ENCODE measurements at regions not wholly inside any gene's neighbourhood (a gene's known extent, or its start where the extent isn't known, plus 50 kb on each side); places are given as distances from the start of the nearest gene placed in this dataset.
"Not testable (repeated sequence)": the region's sequence is repeated elsewhere in the genome, so short reads cannot be mapped to it uniquely, and the experiment has no call there.

DNA sequence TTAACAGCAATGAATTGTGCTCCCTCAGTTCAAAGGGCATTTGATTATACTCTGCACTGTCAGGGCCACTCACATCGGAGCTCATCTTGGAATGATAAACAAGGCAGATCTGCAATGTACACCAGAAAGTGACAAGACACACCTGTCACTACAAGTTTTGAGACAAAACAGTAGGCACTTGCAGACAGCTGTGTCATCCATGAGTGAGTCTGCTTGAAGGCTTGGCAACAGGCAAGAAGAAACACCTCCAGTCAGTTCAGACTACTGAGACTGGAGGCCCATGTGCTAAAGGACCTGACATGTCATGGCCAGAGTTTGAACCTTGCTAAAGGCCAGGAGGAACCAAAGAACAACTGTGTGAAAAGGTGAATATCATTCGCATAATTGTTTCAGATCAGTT is 354.5 kb downstream of the CEP170 start:
- DNase-seq, result not testable (repeated sequence)

DNA sequence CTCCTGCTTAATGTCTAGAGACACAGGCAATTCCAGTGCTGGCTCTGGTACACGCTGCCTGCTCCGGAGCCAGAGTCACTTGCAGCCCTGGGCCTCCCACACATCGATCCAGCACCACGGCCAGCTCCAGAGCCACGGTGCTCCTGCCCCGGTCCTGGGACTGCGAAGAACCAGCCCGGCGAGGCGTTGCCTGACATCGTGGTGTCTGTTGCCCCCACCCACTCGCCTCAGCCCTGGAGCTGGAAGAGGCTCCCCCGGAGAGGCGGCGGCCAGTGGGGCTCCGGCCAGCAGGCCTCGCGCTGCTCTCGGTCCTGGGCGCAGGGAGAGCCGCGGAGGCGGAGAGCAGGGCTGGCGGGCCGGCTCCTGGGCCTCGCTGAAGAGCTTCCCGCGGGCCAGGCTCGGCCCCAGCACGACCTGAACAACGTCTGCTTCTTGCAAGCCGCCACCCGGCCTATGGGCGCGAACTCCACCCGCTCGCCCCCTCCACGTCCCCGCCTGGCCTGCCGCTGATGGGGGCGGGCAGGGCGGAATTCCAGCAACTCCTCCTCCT is 364.8 kb downstream of the CEP170 start:
- DNase-seq, result peak; percentile 9

DNA sequence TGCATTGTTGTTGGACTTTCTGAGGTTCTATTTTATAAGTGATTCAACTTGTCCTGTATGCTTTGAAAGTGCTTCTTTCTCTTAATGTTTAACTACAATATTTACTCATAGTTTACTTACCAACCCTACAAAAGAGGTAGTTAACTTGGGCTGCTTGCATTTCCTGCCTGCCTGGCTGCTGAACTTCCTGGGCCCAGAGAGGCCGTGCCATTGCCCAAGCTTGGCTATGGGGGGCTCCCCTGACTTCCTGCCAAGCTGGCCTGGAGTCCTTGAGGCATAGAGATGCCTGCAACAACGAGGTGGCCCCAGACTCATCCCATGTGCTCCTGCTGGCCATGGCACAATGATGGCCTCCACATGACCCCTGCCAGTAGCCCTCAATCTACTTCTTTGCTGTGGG is 361.6 kb upstream of the PLD5 start:
- no peak for DNase-seq

DNA sequence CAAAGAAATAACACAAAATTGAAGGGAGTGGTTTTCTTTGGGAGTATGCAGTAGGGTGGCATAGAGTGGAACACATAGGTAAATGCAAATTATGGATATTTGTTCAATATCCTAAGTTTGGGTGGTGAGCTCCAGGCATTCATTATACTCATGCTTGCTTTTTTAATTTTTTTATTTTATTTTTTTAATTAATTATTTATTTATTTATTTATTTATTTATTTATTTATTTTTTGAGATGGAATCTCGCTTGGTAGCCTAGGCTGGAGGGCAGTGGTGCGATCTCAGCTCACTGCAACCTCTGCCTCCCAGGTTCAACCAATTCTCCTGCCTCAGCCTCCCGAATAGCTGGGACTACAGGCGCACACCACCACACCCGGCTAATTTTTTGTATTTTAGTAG is 355.5 kb upstream of the PLD5 start:
- not testable (repeated sequence) for DNase-seq

DNA sequence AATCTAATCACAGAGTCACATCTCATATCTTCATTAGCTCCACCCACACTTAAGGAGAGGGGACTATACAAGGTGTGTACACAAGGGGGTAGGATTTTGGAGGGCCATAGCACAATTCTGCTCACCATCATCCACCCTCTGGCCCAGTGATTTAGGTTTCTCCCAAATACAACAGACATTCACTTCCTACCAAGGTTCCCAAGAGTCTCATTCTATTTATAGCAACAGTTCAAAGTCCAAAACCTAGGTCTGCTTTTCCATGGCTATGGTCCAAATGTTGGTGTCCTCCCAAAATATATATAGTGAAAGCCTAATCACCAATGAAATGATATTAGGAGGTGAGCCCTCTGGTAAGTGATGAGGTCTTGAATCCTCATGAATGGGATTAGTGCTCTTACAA is 353.2 kb upstream of the PLD5 start:
- no peak for DNase-seq

DNA sequence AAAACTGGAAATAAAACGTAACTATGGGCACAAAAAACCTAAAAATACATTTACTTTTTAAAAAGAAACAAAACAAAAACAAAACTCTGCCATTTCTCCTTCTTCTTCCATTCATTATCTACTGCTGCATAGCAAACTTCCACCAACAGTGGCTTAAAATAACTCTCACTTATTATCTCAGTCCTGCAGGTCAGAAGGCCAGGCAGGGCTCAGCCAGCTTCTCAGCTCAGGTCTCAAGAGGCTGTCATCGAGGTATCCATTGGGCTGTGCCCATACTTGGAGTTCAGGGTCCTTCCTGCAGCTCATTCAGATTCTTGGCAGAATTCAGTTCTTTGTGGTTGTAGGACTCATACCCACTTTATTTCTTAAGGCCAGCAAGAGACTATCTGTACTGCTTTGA is 352.7 kb upstream of the PLD5 start:
- DNase-seq, result no peak

DNA sequence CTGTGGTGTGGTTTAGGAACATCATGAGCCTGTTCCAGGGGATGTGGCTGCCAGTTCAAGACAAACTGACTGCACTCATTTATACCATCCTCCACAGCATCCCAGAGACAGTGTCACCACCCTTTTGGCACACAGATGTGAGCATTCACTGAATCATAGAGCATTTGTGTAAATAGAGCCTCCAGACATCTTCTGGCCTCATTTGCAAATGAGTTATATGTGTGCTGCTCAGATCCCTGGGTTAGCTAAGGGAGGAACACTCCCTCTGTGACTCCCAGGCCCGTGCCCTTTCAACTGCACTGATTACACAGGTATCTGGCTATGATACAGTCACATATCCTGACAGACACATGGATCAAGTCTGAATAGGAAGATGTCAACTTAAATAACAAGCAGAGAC is 351.5 kb upstream of the PLD5 start:
- no peak for DNase-seq

DNA sequence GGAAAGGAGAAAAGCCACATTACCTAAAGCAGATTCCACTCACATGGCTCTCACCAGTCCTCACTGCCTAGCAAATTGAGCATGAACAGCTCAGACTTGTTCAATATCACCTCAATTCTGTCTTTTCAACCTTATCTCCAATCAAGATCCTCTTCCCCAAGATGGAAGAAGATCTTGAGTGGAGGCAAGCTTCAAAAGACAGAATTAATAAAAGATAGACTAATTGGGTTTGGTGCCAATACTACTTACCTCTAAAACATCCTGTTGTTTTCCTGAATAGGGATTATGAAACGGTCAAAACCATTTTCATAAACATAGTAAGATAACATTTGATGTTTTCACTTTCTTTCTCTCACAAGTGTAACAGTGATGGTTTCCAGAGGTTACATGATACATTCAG is 349.2 kb upstream of the PLD5 start:
- DNase-seq, result no peak

DNA sequence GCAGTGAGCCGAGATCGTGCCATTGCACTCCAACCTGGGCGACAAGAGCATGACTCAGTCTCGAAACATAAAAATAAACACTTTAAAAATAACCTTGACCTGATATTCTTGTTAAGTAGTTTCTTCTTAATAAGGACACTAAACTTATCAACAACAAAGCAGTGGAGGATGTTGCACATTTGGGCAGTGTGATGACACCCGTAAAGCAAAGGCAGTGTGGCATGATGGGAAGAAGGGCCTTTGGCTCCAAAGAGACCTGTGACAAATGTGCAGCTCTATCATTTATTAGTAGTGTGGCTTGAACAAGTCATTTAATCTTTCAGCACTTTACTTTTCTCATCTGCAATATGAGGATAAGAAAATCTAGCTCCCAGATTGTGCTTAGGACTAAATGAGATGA is 348.0 kb upstream of the PLD5 start:
- no peak for DNase-seq

DNA sequence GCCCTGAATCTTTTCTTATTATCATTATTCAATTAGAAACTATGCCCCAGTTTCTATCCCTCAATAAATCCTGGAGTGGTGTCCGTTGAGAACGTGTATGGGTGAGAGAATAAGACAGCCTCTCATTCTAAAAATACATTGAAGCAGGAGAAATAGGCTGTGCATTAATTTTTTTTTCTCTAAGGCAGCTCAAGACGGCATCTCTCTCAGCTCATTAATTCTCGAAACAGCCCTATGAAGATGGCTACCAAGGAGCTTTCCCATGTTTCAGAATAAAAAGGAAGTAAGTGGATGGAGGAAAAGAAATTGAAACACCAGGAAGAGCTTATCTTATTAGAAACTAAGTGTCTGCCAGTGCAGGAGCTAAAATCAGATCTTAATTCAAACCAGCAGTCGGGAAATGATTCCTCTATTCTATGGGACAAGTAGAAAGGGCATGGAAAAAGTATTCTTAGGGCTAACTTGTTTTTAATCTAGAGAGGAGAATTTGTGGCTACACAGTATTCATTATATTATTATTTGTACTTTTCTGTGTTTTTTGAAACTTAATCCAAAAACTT is 347.1 kb upstream of the PLD5 start:
- no peak for DNase-seq

DNA sequence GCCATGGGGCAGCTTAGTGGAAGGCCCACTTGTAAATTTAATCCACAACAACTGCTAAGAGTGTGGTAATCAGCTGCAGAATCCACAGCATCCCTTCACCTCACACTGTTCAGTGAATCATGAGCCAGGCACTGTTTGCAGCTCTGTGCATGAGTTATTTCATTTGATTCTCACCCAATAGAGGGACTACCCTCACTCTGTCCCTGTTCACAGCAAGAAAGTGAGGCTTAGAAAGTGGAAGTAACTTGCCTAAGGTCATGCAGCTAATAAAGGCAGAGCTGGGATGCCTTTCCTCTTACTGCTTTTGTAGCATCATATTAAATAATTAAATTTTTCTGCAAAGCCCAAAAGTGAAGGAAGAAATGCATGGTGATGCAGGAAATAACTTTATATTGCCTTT is 346.5 kb upstream of the PLD5 start:
- DNase-seq, result no peak

DNA sequence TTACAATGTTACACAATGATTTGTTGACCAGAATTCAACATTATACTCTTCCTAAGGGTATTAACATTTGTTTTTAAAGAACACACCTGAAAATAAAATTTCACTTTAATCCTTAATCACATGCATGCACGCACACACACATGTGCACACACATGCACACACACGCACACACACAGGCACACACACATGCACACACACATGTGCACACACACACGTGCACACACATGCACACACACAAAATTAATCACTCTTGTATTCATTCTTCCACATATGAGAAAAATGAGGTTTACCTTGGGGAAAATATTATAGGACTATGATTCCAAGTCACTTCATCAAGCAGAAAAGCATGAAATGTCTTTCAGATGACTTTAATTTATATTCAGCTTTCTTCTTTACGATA is 331.8 kb upstream of the PLD5 start:
- DNase-seq, result no peak

DNA sequence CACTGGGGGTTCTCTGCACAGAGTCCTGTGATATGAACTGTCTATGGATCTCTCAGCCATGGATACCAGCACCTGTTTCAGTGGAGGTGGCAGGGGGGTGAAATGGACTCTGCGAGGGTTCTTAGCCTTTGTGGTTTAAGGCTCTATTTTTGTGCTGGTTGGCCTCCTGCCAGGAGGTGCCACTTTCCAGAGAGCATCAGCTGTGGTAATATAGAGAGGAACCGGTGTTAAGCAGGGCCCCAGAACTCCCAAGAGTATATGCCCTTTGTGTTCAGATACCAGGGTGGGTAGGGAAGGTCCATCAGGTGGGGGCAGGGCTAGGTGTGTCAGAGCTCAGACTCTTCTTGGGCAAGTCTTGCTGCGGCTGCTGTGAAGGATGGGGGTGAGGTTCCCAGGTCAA is 330.0 kb upstream of the PLD5 start:
- peak; percentile 60 for DNase-seq

DNA sequence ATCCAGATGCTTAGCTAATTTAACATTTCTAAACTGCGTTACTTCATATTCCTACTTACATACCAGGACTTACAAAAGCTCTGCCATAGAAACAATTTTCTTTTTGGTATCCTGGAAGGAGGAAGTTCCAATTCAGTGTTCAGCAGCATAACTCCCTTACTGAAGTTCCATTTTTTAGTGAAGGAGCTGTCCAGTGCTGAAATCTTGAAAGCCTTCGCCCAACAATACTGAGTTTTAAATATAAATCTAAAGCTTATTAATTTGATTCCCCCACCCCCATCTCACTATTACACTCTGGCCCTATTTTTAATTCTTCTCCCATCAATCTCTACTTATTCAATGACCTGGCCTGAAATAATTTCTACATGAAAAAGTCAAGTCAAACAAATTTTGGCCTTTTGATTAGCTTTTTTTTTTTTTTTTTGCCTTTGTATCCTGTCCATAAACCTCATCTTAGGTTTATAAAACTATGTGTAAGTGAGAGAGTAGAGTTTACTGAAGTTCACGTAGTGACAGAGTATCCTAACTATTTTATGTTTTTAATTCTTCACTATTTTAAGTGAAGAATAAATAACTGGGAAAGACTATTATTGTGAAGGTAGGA is 323.0 kb upstream of the PLD5 start:
- no peak for DNase-seq

DNA sequence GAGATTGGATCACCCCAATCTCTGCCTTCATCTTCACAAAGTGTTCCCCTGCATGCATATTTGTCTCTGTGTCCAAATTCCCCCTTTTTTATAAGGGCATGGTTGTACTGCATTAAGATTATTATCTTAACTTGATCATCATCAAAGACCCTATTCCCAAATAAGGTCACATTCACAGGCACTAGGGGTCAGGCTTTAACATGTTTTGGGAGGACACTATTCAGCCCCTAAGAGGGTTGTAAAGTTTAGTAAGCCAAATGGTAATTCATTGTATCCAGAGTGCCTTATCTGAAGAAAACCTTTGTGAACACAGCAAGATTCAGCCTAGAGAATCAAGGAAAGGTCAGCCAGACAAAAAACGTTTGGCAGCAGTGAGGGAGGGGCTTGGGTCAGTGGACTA is 317.6 kb upstream of the PLD5 start:
- DNase-seq, result no peak

DNA sequence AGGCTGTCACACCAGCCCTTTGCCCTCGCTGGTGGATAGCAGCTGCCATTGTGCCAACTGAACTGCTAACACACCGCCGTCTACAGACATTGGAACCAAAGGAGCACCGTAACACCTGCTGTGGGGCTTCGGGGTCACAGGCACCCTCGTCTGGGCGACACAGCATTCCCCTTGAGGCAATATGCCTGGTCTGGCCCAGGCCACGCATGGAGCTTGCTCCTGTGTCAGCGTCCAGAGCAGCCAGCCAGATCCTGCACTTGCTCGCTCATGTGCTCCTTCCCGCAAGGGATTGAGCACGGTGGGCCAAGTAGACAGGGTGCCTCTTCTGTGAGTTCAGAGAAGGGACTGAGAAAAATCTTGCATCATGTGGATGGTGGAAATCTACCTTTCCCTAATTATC is 314.6 kb upstream of the PLD5 start:
- DNase-seq, result no peak

DNA sequence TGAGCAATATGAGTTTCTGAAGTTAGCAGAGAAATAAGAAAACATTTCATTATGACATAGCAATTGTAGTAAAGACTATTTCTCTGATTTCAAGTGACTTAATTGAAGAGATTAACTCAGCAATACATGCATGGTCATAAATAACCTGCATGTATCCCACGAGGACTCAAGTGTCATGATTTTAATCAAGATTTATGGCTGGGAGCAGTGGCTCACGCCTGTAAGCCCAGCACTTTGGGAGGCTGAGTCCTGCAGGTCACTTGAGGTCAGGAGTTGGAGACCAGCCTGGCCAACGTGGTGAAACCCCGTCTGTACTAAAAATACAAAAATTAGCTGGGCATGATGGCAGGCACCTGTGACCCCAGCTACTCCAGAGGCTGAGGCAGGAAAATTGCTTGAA is 311.9 kb upstream of the PLD5 start:
- DNase-seq, result no peak

DNA sequence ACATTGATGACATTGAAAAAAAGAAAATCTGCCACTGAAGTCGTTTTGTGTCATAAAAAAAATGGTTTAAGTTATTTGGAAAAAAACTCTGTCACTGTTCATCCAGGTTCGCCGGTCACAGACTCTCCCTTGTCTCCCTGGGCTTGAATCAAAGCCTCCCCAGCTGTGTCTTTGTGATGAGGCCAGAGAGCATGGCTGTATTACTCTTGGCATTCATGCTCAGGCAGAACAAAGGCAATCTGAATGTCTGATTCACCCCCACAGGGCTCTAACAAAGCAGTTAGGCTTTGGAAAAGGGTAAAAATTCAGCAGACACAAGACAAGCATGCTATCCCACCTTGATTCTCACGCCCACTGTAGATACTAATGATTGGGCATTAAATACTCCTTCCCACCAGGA is 304.3 kb upstream of the PLD5 start:
- no peak for DNase-seq

DNA sequence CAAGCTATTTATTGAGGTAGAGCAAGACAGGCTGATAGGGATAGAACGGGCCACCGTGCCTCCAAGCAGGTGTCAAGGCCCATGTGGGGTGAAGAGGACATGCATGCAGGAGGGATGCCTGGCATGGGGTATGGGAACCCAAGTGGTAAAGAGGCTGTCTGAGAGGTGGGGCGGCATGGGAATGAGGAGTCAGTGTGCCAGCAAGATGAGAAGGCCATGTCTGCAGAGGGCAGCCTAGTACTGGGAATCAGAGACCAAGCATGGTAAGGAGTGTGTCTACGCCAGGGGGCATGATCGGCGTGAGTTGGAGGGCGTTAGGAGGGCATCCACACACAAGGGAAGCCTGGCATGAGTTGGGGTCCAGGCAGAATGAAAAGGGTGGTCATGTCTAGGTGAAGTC is 303.7 kb upstream of the PLD5 start:
- no peak for DNase-seq

DNA sequence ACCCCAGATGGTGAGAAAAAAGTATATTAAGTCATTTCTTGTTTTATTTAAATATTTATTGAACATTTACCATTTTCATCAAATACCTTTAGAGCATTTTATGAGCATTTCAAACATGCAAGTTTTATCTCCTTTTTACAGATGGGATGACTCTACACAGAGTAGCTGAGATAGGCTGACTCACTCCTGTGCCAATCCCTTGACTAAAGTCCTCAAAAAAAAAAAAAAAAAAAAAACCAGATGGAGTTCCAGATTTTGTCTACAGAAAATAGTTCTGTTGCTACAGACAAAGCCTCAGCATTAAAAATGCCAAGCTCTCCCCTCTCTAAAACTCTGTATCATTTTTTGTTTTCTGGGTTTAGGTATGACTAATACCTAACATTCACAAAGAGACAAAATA is 303.0 kb upstream of the PLD5 start:
- no peak for DNase-seq

DNA sequence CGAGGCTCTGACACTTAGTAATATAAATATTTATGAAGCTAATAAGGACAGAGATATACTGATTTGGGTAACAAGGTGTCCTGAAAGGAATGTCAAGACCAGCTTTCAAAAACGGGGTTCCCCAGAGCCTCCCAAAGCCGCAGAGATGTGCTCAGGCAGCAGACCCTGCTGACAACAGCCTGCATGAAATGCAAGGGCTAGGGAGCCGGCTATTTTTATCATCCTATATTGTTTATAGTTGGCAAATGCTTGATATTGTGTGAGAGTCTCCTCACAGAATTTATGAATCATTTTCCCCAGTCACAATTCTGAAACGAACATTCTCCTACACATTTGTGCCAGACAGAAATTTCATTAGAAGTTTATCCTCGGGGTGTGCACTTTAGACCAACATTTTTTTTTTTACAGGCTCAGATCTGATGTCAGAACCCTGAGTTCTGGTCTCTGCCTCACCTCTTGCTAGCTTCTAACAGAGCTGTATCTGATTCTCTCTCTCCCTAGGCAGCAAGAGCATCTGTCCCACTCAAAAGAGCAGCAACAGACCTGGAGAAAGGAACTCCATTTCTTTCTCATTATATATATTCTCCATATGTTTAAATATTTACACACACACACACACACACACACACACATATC is 302.3 kb upstream of the PLD5 start:
- no peak for DNase-seq

DNA sequence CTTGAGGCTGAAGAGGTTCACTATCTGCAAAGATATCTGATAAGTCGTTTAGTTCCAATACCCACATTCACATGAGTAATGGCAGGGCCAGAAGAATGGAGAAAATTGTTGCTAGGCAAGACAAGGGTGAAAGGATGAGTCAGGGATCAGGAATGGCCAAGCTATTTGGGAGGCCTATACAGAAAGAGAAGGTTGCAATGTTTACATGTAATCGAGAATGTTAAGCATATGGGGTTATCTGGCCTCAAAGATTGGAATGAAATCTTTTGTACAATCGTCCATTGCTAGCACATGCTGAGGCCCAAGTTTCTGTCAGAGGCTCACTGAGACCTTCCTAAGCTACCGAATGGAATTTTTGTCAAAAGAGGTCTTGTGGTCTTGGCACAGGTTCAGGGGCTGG is 299.9 kb upstream of the PLD5 start:
- DNase-seq, result no peak

DNA sequence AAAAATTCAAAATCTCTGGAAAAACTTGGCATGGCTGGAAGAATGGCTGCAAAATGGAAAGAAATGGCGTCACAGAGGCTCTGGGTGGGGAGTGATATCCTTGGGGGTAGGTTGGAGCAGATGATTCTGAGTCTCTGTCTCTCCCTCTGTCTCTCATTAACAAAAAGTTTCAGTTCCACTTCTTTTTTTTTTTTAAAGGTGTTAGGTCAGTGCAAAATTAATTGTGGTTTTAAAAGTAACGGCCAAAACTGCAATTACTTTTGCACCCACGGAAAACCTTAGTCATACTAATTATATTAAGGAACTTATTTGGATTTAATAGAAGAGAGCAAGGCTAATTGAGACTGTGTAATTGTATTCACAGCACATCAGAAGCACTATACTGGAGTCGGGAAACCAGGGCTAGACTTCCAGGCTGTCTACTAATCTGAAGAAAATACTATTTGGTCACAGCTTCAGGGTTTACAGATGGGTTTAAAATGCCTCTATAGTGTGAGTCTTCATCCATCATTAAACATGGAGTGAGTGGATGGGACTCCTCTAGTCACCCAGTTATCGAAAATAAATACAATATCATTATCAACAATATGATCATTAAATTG is 289.1 kb upstream of the PLD5 start:
- DNase-seq, result no peak

DNA sequence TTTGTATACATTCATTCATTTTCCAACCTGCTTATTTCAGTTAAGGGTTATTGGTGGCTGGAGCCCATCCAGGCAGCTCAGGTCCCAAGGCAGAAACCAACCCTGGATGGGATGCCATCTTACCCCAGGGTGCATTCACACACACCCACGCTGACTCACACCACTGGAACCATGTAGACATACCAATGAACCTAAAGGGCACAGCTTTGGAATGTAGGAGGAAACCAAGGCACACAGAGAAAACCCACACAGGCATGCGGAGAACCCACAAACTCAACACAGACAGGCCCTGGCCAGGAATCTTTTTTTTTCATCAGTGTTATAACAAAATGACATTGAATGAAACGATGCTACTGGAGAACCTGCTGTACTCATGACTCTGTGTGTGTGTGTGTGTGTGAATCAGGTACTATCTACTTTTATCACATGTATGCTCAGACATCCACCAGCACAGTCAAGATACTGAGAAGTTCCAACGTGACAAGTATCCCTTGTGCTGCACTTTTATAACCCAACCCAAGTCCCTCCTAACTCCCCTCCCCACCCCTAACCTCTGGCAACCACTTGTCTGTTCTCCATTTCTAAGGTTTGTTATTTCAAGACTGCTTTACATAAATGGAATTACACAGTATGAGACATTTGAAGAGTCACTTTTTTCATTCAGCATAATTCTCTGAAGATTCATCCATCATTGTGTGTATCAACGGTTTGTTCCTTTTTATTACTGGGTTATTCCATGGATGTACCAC is 286.8 kb upstream of the PLD5 start:
- DNase-seq, result no peak

All from DMS153 (cell line).